Prostate gland (tissue), 2 donors: ENCODE measurements at regions not wholly inside any gene's neighbourhood (a gene's known extent, or its start where the extent isn't known, plus 50 kb on each side); places are given as distances from the start of the nearest gene placed in this dataset.

ENCODE experiments used
- POLR2AphosphoS5 ChIP-seq: sonication (generic); formaldehyde crosslinking; IDR thresholded peaks from one replicate; pipeline ENCODE4 v1.6.1; 2017; ENCODE audit warnings: antibody characterized with exemption
- TF ChIP-seq, protein P1 (sequence below), 4 experiments: fragments of 200-600 bp in 2 of 4; fragments of 450-650 bp in 2 of 4; sonication (generic) in 2 of 4; IDR thresholded peaks; 1 replicate in 3 of 4; 2 replicates in 1 of 4; pipeline ENCODE4 v1.5.1; 2016 to 2019; ENCODE audit warnings: antibody characterized with exemption in 4 of 4, mild to moderate bottlenecking in 2 of 4, moderate library complexity in 2 of 4

DNA sequence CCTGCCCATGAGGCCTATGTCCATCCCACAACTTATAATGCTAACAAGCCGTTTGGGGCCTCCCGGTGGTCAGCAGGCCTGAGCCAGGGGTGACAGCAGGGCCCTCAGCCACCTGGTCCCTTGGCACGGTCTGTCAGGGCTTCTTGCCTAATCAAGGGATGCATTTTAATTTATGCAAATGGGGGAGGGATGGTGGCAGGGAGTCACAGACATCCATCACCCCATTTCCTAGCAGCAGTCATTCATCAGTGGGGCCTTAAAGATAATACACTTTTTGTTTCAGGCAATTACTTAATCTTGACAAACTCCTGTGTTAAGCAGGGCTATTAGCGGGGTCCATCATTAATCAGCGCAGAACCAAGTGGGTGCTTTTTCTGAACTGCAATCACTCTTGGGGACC is 174.5 kb downstream of the GLI2 start:
- TF ChIP-seq, protein P1, sequence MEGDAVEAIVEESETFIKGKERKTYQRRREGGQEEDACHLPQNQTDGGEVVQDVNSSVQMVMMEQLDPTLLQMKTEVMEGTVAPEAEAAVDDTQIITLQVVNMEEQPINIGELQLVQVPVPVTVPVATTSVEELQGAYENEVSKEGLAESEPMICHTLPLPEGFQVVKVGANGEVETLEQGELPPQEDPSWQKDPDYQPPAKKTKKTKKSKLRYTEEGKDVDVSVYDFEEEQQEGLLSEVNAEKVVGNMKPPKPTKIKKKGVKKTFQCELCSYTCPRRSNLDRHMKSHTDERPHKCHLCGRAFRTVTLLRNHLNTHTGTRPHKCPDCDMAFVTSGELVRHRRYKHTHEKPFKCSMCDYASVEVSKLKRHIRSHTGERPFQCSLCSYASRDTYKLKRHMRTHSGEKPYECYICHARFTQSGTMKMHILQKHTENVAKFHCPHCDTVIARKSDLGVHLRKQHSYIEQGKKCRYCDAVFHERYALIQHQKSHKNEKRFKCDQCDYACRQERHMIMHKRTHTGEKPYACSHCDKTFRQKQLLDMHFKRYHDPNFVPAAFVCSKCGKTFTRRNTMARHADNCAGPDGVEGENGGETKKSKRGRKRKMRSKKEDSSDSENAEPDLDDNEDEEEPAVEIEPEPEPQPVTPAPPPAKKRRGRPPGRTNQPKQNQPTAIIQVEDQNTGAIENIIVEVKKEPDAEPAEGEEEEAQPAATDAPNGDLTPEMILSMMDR (IDR thresholded peaks at IDR 0.05): no peak
- no peak for TF ChIP-seq POLR2AphosphoS5
